ENCODE measurements at regions not wholly inside any gene's neighbourhood (a gene's known extent, or its start where the extent isn't known, plus 50 kb on each side); places are given as distances from the start of the nearest gene placed in this dataset.
"Not testable (repeated sequence)": the region's sequence is repeated elsewhere in the genome, so short reads cannot be mapped to it uniquely, and the experiment has no call there.

- DNase-seq: peak; percentile 1
These were observed 816.4 kb upstream of the FRG1 start for GRCh38 chr4:189124149-189124758.

- DNase-seq: no peak
These were observed 815.9 kb upstream of the FRG1 start for GRCh38 chr4:189124791-189125190.

GRCh38 chr4:189126040-189126439 lies 814.6 kb upstream of the FRG1 start:
- no peak for DNase-seq

GRCh38 chr4:189128341-189128740 lies 812.3 kb upstream of the FRG1 start:
- no peak for DNase-seq

GRCh38 chr4:189129044-189129694 lies 811.5 kb upstream of the FRG1 start:
- no peak for DNase-seq

- DNase-seq: no peak
These were observed 809.6 kb upstream of the FRG1 start for GRCh38 chr4:189131118-189131517.

- no peak for DNase-seq
These were observed 804.2 kb upstream of the FRG1 start for GRCh38 chr4:189136462-189136861.

- no peak for DNase-seq
These were observed 797.3 kb upstream of the FRG1 start for GRCh38 chr4:189143263-189143952.

GRCh38 chr4:189147005-189147929 lies 793.4 kb upstream of the FRG1 start:
- no peak for DNase-seq

- not testable (repeated sequence) for DNase-seq
These were observed 785.6 kb upstream of the FRG1 start for GRCh38 chr4:189155083-189155482.

- DNase-seq: no peak
These were observed 778.4 kb upstream of the FRG1 start for GRCh38 chr4:189162073-189162789.

- DNase-seq: no peak
These were observed 777.8 kb upstream of the FRG1 start for GRCh38 chr4:189162888-189163287.

- DNase-seq: no peak
These were observed 764.7 kb upstream of the FRG1 start for GRCh38 chr4:189176002-189176401.

- no peak for DNase-seq
These were observed 763.5 kb upstream of the FRG1 start for GRCh38 chr4:189177130-189177529.

- DNase-seq: no peak
These were observed 762.4 kb upstream of the FRG1 start for GRCh38 chr4:189178125-189178746.

GRCh38 chr4:189185810-189186432 lies 754.8 kb upstream of the FRG1 start:
- no peak for DNase-seq

- DNase-seq: no peak
These were observed 753.1 kb upstream of the FRG1 start for GRCh38 chr4:189187531-189188052.

- no peak for DNase-seq
These were observed 742.0 kb upstream of the FRG1 start for GRCh38 chr4:189198624-189199023.

GRCh38 chr4:189200353-189200752 lies 740.3 kb upstream of the FRG1 start:
- DNase-seq: no peak

GRCh38 chr4:189202182-189202868 lies 738.3 kb upstream of the FRG1 start:
- DNase-seq: peak; percentile 43

GRCh38 chr4:189202869-189203271 lies 737.8 kb upstream of the FRG1 start:
- no peak for DNase-seq
